Stimulated activated CD4-positive, alpha-beta T cell treated with anti-CD3 and anti-CD28 coated beads, TNF-alpha, amount 100 ng/mL, for 4 hours (primary cell): ENCODE measurements at regions not wholly inside any gene's neighbourhood (a gene's known extent, or its start where the extent isn't known, plus 50 kb on each side); places are given as distances from the start of the nearest gene placed in this dataset.
"Not testable (repeated sequence)": the region's sequence is repeated elsewhere in the genome, so short reads cannot be mapped to it uniquely, and the experiment has no call there.

ENCODE experiments used
- DNase-seq, 3 experiments: peaks; one replicate each; pipeline ENCODE4 v3.0.0-alpha.2; 2020; ENCODE audit warnings: low read depth in 3 of 3

DNA sequence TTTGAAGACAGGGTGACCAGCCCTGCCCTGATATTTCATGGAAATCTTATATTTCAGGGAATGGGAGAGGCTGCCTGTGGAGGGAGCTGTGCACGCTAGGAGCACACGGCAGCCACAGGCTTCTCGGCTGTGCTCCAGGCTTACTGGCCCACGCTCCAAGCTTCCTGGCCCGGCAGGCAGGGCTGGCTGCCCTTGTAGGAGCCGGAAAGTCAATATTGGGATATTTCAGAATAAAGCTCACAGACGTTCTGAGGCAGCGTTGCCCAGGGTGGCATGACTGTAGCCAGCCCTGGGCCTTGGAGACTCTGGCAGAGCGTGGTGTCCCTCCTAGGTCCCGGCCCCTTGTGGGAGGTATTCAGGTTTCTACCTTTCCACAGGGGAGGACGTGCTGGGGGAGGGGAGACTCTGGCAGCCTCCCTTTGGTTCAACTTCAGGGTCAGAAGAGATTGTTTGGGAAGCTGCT lies 95.6 kb downstream of the NPIPB11 start:
- no peak for DNase-seq

DNA sequence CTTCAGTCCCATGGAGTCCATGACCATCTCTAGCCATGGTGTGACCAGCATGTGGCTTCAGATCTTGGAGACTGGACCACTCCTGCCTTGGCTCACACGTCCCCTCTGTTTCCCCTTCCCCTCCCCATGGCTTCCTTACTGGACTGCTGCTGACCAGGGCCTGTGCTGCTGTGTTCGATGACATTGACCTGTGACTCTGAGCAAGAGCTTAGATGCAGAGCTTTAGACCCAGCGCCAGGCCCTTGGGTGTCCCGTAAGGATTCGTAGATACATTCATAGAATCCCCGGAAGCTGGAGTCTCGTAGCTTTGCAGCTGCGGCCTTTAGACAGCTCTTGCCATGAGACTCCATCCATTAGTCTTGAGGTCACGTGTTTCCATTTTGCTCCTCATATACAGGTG lies 96.3 kb downstream of the NPIPB11 start:
- DNase-seq, result not testable (repeated sequence)

DNA sequence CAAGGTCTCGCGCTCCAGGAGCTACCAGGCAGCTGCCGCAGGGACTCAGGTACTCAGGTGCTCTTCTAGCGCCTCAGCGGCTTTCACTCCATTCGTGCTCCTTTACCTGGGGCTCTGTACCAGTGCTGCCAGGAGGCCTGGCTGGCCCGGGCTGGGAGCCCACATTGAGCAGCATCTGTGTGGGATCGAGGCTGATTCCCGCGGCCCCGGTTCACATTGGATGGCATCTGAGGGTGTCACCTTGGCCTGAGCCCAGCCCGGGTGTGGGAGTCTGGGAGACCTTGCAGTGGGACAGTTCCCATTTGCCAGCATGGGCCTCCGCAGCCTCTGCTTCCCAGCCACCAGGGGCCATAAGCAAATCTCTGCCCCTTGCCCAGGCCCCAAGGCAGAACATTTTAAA lies 96.9 kb downstream of the NPIPB11 start:
- DNase-seq, result not testable (repeated sequence)

DNA sequence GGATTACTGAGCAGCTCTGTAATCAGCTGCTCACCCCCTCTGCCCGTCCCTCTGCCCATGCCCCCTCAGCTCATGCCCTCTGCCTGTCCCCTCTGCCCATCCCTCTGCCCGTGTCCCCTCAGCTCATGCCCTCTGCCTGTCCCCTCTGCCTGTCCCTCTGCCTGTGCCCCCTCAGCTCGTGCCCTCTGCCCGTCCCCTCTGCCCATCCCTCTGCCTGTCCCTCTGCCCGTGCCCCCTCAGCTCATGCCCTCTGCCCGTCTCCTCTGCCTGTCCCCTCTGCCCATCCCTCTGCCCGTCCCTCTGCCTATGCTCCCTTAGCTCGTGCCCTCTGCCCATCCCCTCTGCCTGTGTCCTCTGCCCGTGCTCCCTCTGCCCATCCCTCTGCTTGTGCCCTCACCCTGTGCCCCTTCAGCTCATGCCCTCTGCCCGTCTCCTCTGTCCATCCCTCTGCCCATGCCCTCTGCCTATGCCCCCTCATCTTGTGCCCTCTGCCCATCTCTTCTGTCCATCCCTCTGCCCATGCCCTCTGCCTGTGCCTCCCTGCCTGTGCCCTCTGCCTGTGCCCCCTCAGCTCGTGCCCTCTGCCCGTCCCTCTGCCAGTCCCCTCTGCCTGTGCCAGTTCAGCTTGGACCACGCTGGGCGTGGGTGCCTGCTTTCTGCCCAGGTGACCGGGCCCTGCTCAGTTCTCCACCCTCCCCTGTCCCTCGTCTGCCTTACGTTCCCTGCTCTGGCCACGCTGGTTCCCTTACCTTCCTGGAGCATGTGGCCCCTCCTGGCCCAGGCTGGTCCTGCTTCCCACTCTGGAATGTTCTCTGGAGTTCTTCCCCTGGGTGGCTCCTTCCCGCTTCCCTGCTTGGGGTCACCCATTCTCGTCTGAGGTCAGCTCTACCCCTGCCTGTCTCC lies 97.6 kb downstream of the NPIPB11 start:
- DNase-seq, result no peak

DNA sequence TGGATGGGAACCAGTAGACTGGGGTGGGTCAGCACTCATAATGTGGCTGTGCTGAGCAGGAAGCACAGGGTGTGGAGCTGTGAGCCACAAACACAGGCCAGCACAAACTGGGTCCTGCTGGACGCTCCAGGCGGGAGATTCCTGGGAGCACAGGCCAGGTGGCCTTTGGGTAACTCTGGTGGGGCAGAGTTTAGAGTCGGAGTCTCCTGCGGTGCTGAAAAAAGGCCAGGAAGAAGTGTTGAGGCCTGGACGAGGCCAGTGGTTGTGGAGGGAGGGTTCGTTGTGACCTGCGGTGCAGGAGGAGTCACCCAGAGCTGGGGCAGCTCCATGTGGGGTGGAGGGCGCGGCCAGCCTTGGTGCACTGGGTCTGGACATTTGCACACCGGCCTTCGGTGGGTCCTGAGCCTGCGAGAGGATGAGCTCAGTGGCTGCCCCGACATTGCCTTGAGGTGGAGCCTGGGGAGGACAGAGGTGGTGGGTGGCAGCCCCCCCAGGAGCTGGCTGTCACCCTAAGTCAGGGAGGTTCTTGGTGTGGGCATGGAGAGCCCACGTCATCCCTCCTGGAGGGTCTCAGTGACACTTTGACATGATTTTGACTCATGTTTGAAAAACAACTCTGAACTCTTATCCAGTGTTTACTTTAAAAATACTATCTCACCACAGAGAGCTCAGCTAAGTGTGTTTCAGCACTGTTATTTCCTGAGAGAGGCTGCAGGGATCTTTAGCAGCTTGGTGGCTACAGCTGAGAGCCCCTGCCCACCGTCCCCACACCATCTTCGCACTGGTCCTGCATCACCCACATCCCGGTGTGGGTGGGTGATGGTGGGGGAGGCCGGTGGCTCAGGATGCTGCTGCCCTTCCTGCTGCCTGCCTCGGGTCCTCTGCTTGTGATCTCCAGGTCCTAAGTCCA lies 98.7 kb downstream of the NPIPB11 start:
- DNase-seq, result no peak

DNA sequence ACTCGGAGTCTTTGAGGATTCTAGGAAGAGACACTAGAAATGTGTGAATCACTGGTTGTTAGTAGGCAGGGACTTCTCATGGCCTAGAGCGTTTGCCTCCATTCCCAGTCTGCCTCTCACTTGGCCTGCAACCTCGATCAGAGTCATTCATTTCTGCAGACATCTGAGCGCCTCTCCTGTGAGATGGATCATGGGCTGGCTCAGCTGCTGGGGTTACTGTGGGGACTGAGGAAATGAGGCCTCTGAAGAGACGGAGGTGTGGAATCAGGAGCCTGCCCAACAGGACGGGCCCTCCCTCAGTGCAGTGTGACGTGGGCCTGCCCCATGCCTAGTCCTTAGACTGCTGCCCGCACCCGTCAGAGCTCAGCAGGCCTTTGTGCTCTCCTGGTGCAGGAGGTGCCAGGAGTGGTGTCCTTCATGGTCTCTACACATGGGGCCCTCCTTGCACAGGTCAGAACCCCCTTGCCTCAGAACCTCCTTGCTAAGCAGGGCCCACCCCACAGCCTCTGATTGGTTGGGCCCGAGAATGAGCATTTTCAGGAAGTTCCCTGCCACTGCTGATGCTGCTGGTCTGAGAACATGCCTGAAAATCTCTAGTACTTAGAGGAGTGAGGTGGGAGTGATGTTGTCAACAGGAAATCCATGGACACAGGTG lies 99.4 kb downstream of the NPIPB11 start:
- no peak for DNase-seq

DNA sequence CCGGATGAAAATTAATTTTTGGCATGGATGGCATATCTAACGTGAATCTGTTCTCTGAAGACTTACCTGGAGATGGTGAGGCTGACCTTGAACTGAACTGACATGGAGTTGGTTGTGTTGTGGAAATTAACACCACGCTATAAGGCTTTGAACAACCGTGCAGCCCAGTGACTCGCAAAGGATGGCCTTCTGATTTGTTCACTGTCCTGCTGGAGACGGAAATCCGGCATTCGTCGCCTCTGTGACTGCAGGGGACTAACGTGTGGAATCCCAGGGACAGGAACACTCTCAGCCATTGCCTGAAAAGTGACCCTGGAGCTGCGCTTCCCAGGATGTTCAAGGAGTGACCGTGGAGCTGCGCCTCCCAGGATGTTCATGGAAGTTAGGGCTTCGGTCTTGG lies 100.3 kb downstream of the NPIPB11 start:
- no peak for DNase-seq

DNA sequence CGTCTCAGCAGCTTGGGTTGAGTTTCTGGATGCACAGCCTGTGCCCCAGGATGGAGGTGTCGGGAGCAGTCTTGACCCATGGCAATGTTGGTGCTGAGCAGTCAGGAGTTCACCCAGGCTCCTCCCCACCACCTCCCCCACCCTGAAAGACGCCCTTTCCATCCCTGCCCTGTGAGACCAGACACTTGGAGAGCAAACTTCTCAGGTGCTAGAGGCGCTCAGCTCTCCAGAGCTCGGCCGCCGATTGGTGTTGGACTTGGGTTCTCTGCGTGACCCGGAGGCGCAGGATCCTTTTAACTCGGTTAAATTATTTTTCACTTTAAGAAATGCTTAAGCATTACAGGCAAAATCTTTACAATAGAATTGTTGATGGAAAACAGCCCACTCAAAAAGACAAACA lies 101.5 kb downstream of the NPIPB11 start:
- not testable (repeated sequence) for DNase-seq

DNA sequence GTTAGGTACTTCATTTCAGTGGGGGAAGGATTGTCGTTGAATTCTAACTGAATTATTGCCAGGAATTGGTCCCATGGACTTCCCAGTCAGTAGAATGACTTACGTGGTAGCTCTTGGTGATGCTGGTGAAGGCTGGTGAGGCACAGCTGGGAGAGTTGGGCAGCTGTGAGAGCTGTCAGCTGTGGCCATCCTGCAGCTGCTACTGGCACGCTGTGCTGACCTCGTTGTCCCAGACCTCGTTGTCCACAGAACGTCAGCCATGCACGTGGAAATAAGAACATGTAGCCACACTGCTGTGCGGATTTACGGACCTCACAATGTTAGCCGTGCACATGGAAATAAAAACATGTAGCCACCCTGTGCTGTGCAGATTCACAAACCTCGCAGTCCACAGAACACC lies 102.3 kb downstream of the NPIPB11 start:
- DNase-seq, result no peak

DNA sequence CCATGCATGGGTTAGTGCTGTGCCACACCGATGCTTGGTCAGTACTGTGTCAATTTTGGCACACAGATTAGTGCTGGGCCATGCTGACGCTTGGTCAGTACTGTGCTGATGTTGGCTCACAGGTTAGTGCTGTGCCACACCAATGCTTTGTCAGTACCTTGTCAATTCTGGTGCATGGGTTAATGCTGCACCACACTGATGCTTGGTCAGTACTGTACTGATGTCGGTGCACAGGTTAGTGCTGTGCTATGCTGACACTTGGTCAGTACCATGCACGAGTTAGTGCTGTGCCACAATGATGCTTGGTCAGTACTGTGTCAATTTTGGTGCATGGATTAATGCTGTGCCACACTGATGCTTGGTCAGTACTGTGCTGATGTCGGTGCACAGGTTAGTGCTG lies 103.0 kb downstream of the NPIPB11 start:
- DNase-seq, result no peak

DNA sequence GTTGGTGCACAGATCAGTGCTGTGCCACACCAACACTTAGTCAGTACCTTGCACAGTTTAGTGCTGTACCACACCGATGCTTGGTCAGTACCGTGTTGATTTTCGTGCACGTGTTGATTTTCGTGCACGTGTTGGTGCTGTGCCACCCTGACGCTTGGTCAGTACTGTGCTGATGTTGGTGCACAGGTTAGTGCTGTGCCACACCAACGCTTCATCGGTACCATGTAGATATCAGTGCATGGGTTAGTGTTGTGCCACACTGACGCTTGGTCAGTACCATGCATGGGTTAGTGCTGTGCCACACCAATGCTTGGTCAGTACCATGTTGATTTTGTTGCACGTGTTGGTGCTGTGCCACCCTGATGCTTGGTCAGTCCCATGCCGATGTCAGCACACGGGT lies 103.5 kb downstream of the NPIPB11 start:
- DNase-seq, result no peak

DNA sequence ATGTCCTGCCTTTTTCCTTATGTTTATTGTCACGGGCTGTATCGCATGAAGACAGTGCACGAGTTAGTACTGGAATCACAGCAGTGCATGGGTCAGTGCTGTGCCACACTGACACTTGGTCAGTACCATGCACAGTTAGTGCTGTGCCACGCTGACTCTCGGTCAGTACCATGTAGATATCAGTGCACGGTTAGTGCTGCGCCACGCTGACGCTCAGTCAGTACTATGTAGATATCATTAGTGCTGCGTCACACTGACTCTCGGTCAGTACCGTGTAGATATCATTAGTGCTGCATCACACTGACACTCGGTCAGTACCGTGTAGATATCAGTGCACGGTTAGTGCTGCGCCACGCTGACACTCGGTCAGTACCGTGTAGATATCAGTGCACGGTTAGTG lies 104.1 kb downstream of the NPIPB11 start:
- DNase-seq, result not testable (repeated sequence)

DNA sequence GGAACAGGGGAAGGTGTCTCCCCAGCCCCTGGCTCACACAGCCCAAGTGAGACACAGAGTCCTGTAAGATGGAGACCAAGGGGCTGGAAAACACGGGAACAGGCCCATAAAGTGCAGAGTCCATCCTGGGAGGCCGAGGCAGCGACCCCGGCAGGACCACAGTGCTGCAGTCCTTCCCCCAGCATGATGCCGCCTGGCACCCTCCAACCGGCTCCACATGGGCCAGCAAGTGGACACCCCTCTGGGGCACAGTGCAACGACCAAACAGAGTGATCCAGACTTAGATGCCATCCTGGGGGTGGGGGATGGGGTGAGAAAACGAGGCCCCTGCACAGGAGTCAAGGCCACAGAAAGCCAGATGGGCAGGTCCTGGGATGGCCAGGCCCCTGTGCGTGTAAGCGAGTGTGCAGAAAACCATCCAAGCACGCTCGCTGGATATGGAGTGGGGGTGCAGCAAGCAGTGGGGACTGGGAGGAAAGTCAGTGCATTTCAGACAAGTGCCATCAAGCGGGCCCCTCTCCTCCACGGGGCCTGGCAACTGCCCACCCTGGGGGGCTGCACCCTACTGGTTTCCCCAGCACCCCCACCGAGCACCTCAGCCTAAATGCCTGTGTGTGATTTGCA lies 104.7 kb downstream of the NPIPB11 start:
- DNase-seq, result not testable (repeated sequence)

DNA sequence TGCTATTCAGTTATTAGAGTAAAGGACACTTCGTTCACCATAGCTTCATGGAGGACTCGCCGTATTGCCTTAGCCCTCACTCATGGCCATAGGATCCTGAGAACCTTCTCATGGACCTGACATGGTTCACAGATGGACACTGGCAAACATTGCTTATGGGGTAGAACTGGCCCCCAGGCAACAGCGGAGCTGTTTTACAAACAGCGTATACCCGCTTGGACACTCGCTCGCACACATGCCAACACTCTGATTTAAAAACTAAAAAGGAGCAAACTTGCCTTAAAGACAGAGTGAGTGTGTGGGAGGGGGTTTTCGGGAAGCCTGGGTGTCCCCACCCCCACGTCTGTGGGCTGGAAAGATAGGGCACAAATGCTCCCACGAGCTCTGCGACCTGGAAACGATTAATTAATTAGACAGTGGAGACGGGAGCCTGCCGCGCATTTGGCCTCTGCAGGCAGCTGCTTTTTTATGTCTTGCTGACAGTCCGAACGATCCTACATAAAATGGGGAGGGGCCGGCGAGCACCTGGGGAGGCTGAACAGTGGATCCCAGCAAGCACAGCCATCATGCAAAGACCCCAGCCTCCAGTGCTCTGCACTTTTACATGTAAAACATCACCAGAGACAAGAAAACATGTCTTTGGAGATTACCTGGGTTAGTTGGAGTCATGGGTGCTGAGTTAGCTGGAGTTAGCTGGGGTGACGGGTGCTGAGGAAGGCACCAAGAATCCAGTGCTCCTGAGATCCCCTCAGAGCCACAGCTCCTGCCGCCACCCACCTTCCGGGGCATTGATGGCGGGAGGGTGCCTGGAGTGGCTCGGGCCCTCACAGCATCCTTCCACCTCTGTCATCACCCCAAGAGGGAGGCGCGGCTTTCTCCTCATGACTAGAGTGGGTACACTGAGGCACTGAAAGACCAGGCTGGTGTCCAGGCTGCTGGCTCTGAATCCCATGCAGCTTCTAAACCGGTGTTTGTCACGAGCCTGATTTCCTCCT lies 105.7 kb downstream of the NPIPB11 start:
- not testable (repeated sequence) for DNase-seq

DNA sequence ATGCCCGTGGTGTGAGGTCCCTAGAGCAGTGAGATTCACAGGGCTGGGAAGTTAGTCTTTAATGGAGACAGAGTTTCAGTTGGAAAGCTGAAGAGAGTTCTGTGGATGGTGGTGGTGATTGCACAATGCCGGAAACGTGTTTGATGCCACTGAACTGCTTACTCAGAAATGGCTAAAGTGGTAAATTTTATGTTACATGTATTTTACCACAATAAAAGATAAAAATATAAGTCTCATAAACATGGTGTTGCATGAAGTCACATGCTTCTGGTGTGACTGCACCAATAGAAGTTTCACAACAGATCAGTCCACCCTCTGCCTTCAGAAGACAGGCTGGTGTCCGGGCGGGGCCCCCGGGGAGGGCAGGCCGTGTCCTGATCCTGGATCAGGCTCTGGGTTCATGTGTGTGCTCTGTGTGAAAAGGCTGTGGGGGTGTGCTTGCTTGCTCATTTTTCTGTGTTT lies 106.5 kb downstream of the NPIPB11 start:
- DNase-seq, result not testable (repeated sequence)

DNA sequence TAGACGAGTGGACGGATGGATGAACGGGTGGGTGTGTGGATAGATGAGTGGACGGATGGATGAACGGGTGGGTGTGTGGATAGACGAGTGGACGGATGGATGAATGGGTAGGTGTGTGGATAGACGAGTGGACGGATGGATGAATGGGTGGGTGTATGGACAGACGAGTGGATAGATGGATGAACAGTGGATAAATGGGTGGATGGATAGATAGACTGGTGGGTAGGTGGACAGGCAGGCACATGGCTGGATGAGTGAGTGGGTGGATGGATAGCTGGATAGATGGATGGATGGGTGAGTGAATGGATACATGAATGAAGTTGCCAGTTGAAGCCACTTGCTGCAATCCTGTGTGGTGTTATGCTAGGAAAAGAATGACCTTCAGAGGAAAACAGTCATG lies 107.5 kb downstream of the NPIPB11 start:
- not testable (repeated sequence) for DNase-seq

DNA sequence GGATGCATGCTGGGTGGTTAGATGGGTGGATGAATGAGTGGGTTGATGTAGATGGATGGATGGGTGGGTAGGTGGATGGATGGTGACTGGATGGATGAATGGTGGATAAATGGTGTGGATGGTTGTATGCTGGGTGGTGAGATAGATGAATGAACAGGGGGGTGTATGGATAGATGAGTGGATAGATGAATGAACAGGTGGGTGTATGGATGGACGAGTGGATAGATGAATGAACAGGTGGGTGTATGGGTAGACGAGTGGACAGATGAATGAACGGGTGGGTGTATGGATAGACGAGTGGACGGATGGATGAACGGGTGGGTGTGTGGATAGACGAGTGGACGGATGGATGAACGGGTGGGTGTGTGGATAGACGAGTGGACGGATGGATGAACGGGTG lies 108.2 kb downstream of the NPIPB11 start:
- DNase-seq, result not testable (repeated sequence)

DNA sequence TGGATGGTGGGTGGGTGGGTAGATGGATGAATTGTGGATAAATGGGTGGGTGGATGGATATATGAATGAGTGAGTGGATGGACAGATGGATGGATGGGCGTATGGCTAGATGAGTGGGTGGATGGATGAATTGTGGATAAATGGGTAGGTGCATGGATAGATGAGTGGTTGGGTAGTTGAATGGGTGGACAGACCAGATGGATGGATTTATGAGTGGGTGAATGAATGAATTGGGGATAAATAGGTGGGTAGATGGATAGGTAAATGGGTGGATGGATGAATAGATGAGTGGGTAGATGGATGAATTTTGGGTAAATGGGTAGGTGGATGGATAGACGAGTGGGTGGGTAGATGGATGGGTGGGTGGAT lies 108.7 kb downstream of the NPIPB11 start:
- not testable (repeated sequence) for DNase-seq

DNA sequence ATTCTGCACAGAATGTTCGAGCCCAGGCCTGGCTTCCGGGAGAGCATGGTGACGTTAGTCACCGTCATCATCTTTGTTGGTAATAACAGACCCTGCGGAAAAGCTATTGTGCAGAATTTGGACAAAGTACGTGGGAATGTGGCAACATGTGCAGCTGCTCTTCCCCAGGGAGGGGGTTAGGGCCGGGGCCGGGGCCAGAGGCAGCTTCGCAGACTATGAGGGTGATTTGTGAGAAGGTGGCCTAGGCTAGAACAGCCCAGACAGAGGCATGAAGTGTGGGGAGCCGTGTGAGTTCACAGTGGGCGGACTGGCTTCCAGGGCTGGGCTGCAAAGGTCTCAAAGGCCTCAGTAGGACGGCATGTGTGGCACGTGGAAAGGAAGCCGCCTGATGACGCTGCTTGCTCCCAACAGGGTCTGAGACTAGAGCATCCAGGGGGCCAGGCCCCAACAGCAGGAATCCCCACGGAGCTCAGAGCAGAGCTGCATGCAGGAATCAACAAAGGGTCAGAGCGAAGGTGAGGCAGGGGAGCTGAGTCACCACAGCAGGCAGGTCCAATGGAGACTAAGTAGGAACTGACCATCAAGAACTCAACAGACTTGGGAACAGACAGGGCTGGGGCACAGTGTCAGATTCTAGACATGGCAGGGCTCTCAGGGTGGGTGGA lies 109.2 kb downstream of the NPIPB11 start:
- not testable (repeated sequence) for DNase-seq

DNA sequence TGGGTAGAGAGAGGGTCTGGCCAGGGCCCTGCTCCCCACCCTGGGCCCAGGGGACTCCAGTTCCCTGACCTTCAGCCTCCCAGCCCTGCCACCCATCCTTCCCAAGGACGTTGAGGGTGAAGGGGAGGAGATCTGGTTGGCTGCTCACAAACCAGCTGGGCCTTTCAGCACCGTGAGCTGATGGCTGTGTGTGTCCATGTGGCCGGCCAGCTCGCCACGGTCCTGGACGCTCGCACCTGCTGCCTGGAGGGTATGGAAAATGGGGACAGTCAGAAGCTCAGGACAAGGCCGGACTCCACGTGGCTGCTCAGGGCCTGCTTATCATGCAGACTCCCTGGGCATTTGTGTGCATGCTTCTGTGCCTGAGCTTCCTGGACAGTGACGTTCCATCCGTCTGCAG lies 110.3 kb downstream of the NPIPB11 start:
- DNase-seq, result not testable (repeated sequence)
